Esophagus squamous epithelium (tissue), 5 donors: ENCODE measurements at regions not wholly inside any gene's neighbourhood (a gene's known extent, or its start where the extent isn't known, plus 50 kb on each side); places are given as distances from the start of the nearest gene placed in this dataset.

ENCODE experiments used
- DNase-seq: peaks from one replicate; lab custom pipeline; 2025; lab: John Stamatoyannopoulos, UW
- H3K27ac ChIP-seq, 4 donors: fragments of 200-600 bp; sonication (generic); one replicate each; pipeline ENCODE4 v1.5.1; 2016 to 2019; ENCODE audit warnings: mild to moderate bottlenecking in 1 of 4
- H3K27me3 ChIP-seq, 4 donors: fragments of 200-600 bp; sonication (generic); 1 replicate in 3 of 4; 2 replicates in 1 of 4; pipeline versions ENCODE4 v1.5.1 to v1.6.0; 2017 to 2021; ENCODE audit warnings: antibody characterized with exemption in 1 of 4
- H3K36me3 ChIP-seq, 3 donors: fragments of 200-600 bp; sonication (generic); one replicate each; pipeline ENCODE4 v1.5.1; 2016 to 2019
- H3K4me1 ChIP-seq, 3 donors: fragments of 200-600 bp; sonication (generic); one replicate each; pipeline ENCODE4 v1.5.1; 2017 to 2019
- H3K4me3 ChIP-seq, 4 donors: fragments of 200-600 bp; sonication (generic); 1 replicate in 3 of 4; 2 replicates in 1 of 4; pipeline ENCODE4 v1.5.1; 2016 to 2019; ENCODE audit warnings: mild to moderate bottlenecking in 2 of 4, moderate library complexity in 1 of 4
- H3K9me3 ChIP-seq, 3 donors: fragments of 200-600 bp; sonication (generic); one replicate each; pipeline ENCODE4 v1.5.1; 2016 to 2019
- POLR2A ChIP-seq, 4 donors: fragments of 450-650 bp; IDR thresholded peaks; one replicate each; pipeline ENCODE4 v1.6.1; 2017; ENCODE audit warnings: antibody characterized with exemption in 4 of 4, mild to moderate bottlenecking in 4 of 4, moderate library complexity in 3 of 4
- WGBS, 2 donors: methylation state at CpG; one replicate each; pipeline ENCODE4 v1.1.5; 2018; 5-methylcytosine and 5-hydroxymethylcytosine counted together
- intact Hi-C: fragments of 100-400 bp; cut with DNase I; formaldehyde crosslinking; loops from one replicate; pipeline ENCODE4 v1.15.0; 2022
- TF ChIP-seq, protein P1 (sequence below), 6 experiments: fragments of 450-650 bp in 4 of 6; fragments of 200-600 bp in 2 of 6; sonication (generic) in 2 of 6; IDR thresholded peaks; one replicate each; pipeline ENCODE4 v1.5.1; 2016 to 2019; ENCODE audit warnings: antibody characterized with exemption in 6 of 6, mild to moderate bottlenecking in 4 of 6, moderate library complexity in 4 of 6
- donor health status: DM: yes; HTN: yes; CAD: no.

DNA sequence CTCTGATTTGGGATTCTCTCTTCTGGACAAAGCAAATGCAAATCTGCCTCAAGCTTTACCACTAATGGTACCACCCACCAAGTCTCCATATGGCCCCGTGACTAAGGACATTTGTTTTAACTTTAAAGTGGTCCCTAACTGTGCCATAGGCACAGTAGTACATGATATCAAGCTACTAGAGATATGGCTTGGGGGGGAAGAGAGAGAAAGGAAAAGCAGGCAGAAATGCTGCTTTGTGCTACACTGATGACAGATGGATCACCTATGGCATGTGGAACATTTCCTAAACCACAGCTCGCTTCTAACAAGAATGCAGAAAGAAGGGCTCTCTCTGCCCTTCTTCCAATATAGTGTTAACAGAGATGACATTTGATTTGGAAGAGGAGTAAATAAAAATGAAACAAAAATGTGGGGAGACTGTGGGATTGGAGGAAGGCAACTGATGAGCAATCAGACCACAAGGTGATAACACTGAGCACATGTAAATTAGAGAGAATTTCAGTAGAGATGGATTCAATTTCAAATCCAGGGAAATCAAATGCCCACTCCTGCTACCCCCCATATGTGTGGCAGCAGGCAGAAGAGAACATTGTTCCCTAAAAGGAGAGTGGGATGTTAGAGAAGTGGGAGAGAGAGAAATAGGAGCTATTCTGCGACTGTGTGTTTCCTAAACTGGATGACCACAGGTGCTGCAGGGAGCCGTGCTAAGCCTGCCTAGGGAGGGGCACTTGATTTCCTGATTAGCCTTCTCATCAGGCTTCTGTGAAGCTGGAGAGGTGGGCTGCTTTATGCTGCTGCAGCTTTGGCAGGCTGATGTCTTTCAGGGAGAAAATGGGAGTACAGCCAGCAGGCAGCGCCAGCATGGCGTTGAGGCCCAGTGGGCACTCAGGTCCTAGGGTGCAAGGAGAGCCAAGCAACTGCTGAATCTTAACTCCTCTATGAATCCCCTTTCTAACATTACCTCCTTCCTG is 75.3 kb downstream of the ZNF648 start:
- Histone ChIP-seq H3K9me3 (no peaks in the 10 kb centered on the region), H3K27ac (no peak overlapping the region), H3K36me3 (no peaks in the 10 kb centered on the region), H3K4me1 (no peaks in the 10 kb centered on the region), H3K4me3 (no peak overlapping the region), H3K27me3 (peaks cover 0 to 23% (median 0%) of the 10 kb centered on the region in 4 donors)
- DNase-seq: no peak
- 56 to 58% methylated on average over 6 of the region's 6 CpGs for WGBS, 2 donors
- intact Hi-C loops: no loop called here
- TF ChIP-seq, protein P1, sequence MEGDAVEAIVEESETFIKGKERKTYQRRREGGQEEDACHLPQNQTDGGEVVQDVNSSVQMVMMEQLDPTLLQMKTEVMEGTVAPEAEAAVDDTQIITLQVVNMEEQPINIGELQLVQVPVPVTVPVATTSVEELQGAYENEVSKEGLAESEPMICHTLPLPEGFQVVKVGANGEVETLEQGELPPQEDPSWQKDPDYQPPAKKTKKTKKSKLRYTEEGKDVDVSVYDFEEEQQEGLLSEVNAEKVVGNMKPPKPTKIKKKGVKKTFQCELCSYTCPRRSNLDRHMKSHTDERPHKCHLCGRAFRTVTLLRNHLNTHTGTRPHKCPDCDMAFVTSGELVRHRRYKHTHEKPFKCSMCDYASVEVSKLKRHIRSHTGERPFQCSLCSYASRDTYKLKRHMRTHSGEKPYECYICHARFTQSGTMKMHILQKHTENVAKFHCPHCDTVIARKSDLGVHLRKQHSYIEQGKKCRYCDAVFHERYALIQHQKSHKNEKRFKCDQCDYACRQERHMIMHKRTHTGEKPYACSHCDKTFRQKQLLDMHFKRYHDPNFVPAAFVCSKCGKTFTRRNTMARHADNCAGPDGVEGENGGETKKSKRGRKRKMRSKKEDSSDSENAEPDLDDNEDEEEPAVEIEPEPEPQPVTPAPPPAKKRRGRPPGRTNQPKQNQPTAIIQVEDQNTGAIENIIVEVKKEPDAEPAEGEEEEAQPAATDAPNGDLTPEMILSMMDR (IDR thresholded peaks at IDR 0.05): no peak
- no peak for TF ChIP-seq POLR2A (IDR thresholded peaks at IDR 0.05)

DNA sequence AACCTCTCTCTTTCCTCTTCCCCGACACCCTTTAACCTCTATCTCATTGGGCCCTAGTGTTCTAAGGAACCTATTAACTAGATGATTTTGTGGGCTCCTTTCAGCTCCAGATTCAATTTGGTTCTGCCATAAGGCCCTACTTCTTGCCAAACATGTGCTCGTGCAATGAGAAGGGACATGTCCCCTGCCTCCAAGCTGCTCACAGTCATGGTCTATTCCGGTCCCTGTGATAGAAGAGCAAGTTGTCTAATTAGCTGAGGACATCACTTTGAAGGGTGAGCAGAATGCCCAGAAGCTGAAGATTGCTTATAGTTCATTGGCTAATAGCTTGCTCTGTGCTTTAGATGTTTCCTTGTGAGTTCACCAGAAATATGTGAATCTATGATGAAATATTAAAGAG is 76.2 kb downstream of the ZNF648 start:
- DNase-seq: no peak
- Histone ChIP-seq H3K36me3 (no peaks in the 10 kb centered on the region), H3K27ac (no peak overlapping the region), H3K27me3 (peaks cover 0 to 23% (median 0%) of the 10 kb centered on the region in 4 donors), H3K4me3 (no peak overlapping the region), H3K4me1 (no peaks in the 10 kb centered on the region), H3K9me3 (no peaks in the 10 kb centered on the region)
- 84 to 85% methylated on average over 3 of the region's 3 CpGs for WGBS, 2 donors
- intact Hi-C loops: no loop called here
- TF ChIP-seq, protein P1 (IDR thresholded peaks at IDR 0.05): no peak
- TF ChIP-seq POLR2A (IDR thresholded peaks at IDR 0.05): no peak

DNA sequence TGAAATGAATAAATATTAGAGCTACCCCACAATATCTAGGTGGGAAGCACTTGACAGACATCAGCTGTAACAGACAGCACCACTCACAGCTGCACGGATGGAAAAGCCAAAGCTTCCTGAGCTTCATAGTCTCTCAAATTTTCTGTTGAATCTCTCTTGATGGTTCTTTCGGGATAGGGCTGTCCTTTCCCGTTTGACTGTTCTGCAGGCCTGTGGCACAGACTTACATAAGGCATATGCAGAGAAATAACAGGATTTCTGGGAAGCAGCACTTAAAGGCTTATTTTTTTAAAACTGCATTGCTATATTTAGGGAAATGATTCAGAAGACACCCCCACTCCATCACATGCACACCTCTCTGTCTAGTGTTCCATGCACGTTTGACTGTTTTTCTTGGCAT is 77.5 kb downstream of the ZNF648 start:
- H3K4me3 ChIP-seq: no peak overlapping the region
- WGBS, 2 donors: 58 to 68% methylated on average over 4 of the region's 4 CpGs
- TF ChIP-seq, protein P1 (IDR thresholded peaks at IDR 0.05): no peak
- no peak for TF ChIP-seq POLR2A (IDR thresholded peaks at IDR 0.05)
- peaks cover 0 to 23% (median 0%) of the 10 kb centered on the region in 4 donors for H3K27me3 ChIP-seq
- DNase-seq: no peak
- no peaks in the 10 kb centered on the region for H3K4me1 ChIP-seq
- H3K36me3 ChIP-seq: no peaks in the 10 kb centered on the region
- H3K9me3 ChIP-seq: peaks cover 0 to 3% (median 0%) of the 10 kb centered on the region in 3 donors
- intact Hi-C loops: no loop called here
- H3K27ac ChIP-seq: no peak overlapping the region

DNA sequence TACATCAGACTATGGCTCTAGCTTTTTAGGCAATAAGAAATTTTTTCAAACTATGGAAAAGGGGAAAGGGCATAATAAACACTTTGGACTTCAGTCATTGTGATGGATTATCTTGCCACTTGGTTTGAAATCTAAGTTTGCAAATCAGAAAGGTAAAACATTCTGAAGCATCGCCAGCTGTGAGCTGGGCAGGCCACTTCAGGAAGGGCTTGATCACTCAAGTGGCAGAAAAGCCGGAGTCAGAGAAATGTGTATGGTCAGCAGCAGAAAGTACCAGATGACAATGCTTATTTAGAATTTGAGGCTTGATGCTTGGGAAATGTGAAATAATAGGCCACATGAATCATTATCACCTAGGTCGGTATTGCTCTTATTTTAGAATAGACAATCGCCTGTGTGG is 79.7 kb downstream of the ZNF648 start:
- intact Hi-C loops: no loop called here

More for the DNA sequence above, 79.7 kb downstream of the ZNF648 start:
- TF ChIP-seq, protein P1 (IDR thresholded peaks at IDR 0.05): no peak
- no peak for TF ChIP-seq POLR2A (IDR thresholded peaks at IDR 0.05)
- H3K9me3 ChIP-seq: peaks cover 0 to 5% (median 0%) of the 10 kb centered on the region in 3 donors
- H3K27me3 ChIP-seq: peaks cover 0 to 14% (median 0%) of the 10 kb centered on the region in 4 donors
- H3K4me1 ChIP-seq: no peaks in the 10 kb centered on the region
- no peaks in the 10 kb centered on the region for H3K36me3 ChIP-seq
- DNase-seq: no peak
- no peak overlapping the region for H3K27ac ChIP-seq
- WGBS, 2 donors: 70 to 81% methylated on average over 4 of the region's 4 CpGs
- no peak overlapping the region for H3K4me3 ChIP-seq
